ENCODE measurements at regions not wholly inside any gene's neighbourhood (a gene's known extent, or its start where the extent isn't known, plus 50 kb on each side); places are given as distances from the start of the nearest gene placed in this dataset.

DNA sequence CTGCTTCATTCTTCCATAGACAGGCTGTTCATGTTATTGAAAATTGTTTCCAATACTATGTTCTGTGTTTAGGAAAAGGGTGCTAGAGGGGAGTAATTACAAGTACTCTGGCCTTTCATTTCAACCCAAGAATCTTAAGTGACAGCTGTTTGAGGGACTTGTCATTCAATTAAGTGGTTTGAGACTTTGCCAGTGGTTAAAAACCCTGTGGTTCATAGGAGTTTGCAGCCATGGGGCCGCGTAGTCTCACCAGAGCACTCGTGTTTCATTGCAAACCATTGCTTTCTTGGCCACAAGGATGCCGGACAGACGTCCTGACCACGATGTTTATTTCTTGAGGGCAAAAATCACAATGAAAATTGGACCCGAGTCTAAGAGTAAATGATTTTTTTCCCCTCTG, 248.8 kb downstream of the NNT start:
- TF ChIP-seq POLR2A (IDR thresholded peaks at IDR 0.05; ENCODE audit: low read length): no peak
- TF ChIP-seq GATA1 (IDR thresholded peaks at IDR 0.05; ENCODE audit: low read depth, low read length): no peak
